GM23338 (cell line): ENCODE measurements at regions not wholly inside any gene's neighbourhood (a gene's known extent, or its start where the extent isn't known, plus 50 kb on each side); places are given as distances from the start of the nearest gene placed in this dataset.

Experiments
- ATAC-seq: fragments of 200-7000 bp; cut with Tn5 transposase; 3 replicates; pipeline ENCODE4 v1.9.1; 2020
- DNase-seq: peaks from one replicate; pipeline ENCODE4 v3.0.0-alpha.2; 2015; ENCODE audit warnings: low spot score
- H2AFZ ChIP-seq: fragments of 200-600 bp; sonication (generic); 2 replicates; pipeline ENCODE4 v1.8.0; 2016; ENCODE audit warnings: antibody characterized with exemption, mild to moderate bottlenecking, moderate library complexity
- H3F3A ChIP-seq: fragments of 200-600 bp; sonication (generic); replicated peaks from 2 replicates; pipeline ENCODE4 v1.8.0; 2017; ENCODE audit warnings: antibody characterized with exemption, mixed run types, low read depth
- H3K27ac ChIP-seq: fragments of 200-600 bp; sonication (generic); 2 replicates; pipeline ENCODE4 v1.6.1; 2016; ENCODE audit warnings: low read depth
- H3K27me3 ChIP-seq: fragments of 200-600 bp; sonication (generic); 2 replicates; pipeline ENCODE4 v1.8.0; 2016; ENCODE audit warnings: mild to moderate bottlenecking, mixed run types, moderate library complexity; ENCODE audit not compliant: insufficient read depth
- H3K36me3 ChIP-seq: fragments of 200-600 bp; sonication (generic); 2 replicates; pipeline ENCODE4 v1.8.0; 2016; ENCODE audit warnings: mild to moderate bottlenecking; ENCODE audit not compliant: insufficient read depth
- H3K4me1 ChIP-seq: fragments of 200-600 bp; sonication (generic); 2 replicates; pipeline ENCODE4 v1.8.0; 2016; ENCODE audit warnings: mild to moderate bottlenecking, moderate library complexity; ENCODE audit not compliant: insufficient read depth
- H3K4me2 ChIP-seq: fragments of 200-600 bp; sonication (generic); 2 replicates; pipeline ENCODE4 v1.7.1; 2017; ENCODE audit warnings: mixed run types
- H3K4me3 ChIP-seq: fragments of 200-600 bp; sonication (generic); 2 replicates; pipeline ENCODE4 v1.6.1; 2016; ENCODE audit warnings: mixed run types
- H3K79me2 ChIP-seq: fragments of 200-600 bp; sonication (generic); replicated peaks from 2 replicates; pipeline ENCODE4 v1.8.0; 2017; ENCODE audit warnings: mild to moderate bottlenecking; ENCODE audit not compliant: insufficient read depth
- H3K9me2 ChIP-seq: fragments of 200-600 bp; sonication (generic); 2 replicates; pipeline ENCODE4 v1.8.0; 2017; ENCODE audit not compliant: insufficient read depth
- H4K20me1 ChIP-seq: fragments of 200-600 bp; sonication (generic); replicated peaks from 2 replicates; pipeline ENCODE4 v1.8.0; 2017; ENCODE audit warnings: mild to moderate bottlenecking; ENCODE audit not compliant: insufficient read depth
- H3K27ac Mint-ChIP-seq: 2 replicates; pipeline ENCODE4 v1.8.0; 2020; ENCODE audit warnings: inconsistent platforms, mild to moderate bottlenecking, moderate library complexity, mixed read lengths
- H3K27me3 Mint-ChIP-seq: 3 replicates; pipeline ENCODE4 v1.8.0; 2022; ENCODE audit warnings: low read depth, mild to moderate bottlenecking, moderate library complexity, mixed read lengths, inconsistent platforms; ENCODE audit not compliant: insufficient read depth, poor library complexity
- H3K36me3 Mint-ChIP-seq: 3 replicates; pipeline ENCODE4 v1.8.0; 2021; ENCODE audit warnings: low read depth, mild to moderate bottlenecking, inconsistent platforms, moderate library complexity, mixed read lengths
- H3K4me1 Mint-ChIP-seq: 3 replicates; pipeline ENCODE4 v1.8.0; 2020; ENCODE audit warnings: mild to moderate bottlenecking, inconsistent platforms, mixed read lengths
- H3K4me3 Mint-ChIP-seq: 3 replicates; pipeline ENCODE4 v1.8.0; 2021; ENCODE audit warnings: moderate library complexity, mild to moderate bottlenecking, inconsistent platforms, mixed read lengths
- H3K9me3 Mint-ChIP-seq: 3 replicates; pipeline ENCODE4 v1.8.0; 2020; ENCODE audit warnings: moderate library complexity, mild to moderate bottlenecking, inconsistent platforms, mixed read lengths
- CREB1 ChIP-seq: fragments of 250-450 bp; sonication (Bioruptor Pico); IDR thresholded peaks from 2 replicates; pipeline ENCODE4 v1.5.0; 2020; ENCODE audit warnings: low read depth, mild to moderate bottlenecking, moderate library complexity
- EZH2 ChIP-seq: fragments of 200-600 bp; sonication (generic); IDR thresholded peaks from one replicate; pipeline ENCODE4 v1.8.0; 2017; ENCODE audit warnings: antibody characterized with exemption, mild to moderate bottlenecking, low read depth; ENCODE audit not compliant: unreplicated experiment
- EZH2phosphoT487 ChIP-seq: fragments of 200-600 bp; sonication (generic); IDR thresholded peaks from one replicate; pipeline ENCODE4 v1.8.1; 2018; ENCODE audit warnings: antibody characterized with exemption; ENCODE audit not compliant: unreplicated experiment
- JUNB ChIP-seq: IDR thresholded peaks from one replicate; pipeline ENCODE4 v1.6.1; 2016; ENCODE audit warnings: antibody characterized with exemption; ENCODE audit not compliant: unreplicated experiment
- NANOG ChIP-seq: IDR thresholded peaks from 2 replicates; pipeline ENCODE4 v1.6.1; 2016; ENCODE audit warnings: antibody characterized with exemption, borderline replicate concordance
- POLR2AphosphoS5 ChIP-seq: IDR thresholded peaks from 2 replicates; pipeline ENCODE4 v1.6.1; 2016; ENCODE audit warnings: antibody characterized with exemption, low read depth
- STAT1 ChIP-seq: IDR thresholded peaks from one replicate; pipeline ENCODE4 v1.6.1; 2016; ENCODE audit warnings: antibody characterized with exemption; ENCODE audit not compliant: unreplicated experiment
- ZNF114 ChIP-seq: fragments of 250-450 bp; sonication (Bioruptor Pico); IDR thresholded peaks from 2 replicates; pipeline ENCODE4 v1.5.0; 2020; ENCODE audit warnings: mild to moderate bottlenecking, moderate library complexity
- ZNF331 ChIP-seq: fragments of 250-450 bp; sonication (Bioruptor Pico); IDR thresholded peaks from 2 replicates; pipeline ENCODE4 v1.5.0; 2020; ENCODE audit warnings: low read depth, mild to moderate bottlenecking, moderate library complexity
- TF ChIP-seq, protein P1 (sequence below), 2 experiments: fragments of 200-600 bp in 1 of 2; sonication (generic) in 1 of 2; conservative IDR thresholded peaks; 2 replicates each; pipeline versions ENCODE4 v1.5.1 to v1.6.1; 2016 to 2017; ENCODE audit warnings: antibody characterized with exemption in 2 of 2, low read depth in 2 of 2, mild to moderate bottlenecking in 2 of 2, moderate library complexity in 1 of 2
- TF ChIP-seq, protein P2 (sequence below): fragments of 250-450 bp; sonication (Bioruptor Pico); IDR thresholded peaks from 2 replicates; pipeline ENCODE4 v1.5.0; 2020; ENCODE audit warnings: mild to moderate bottlenecking, moderate library complexity
- TF ChIP-seq, protein P3 (sequence below): IDR thresholded peaks from 2 replicates; pipeline ENCODE4 v1.6.1; 2016; ENCODE audit warnings: antibody characterized with exemption
- TF ChIP-seq, protein P4 (sequence below): IDR thresholded peaks from one replicate; pipeline ENCODE4 v1.6.1; 2018; ENCODE audit warnings: antibody characterized with exemption; ENCODE audit not compliant: unreplicated experiment

DNA sequence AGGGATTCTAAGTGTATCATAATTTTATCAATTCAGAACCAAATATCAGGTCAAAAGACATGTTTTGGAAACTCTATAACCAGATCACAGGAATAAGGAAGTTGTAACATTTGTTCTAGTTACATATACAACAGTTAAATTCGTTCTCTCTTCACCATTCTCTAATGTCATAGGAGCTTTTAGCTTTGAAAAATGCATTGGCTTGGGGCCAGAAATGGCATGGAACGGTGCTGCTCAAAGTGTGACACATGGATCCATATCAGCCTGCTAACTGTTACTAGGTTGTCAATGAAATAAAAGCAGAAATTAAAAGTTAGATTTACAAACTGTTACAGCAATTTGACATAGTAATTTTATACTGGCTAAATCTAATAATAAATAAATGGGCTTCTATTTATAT lies 120.3 kb downstream of the LCA5 start:
- Histone ChIP-seq H3F3A (no peaks in the 10 kb centered on the region), H3K27ac (no peak overlapping the region), H3K4me1 (peaks cover 23% of the 10 kb centered on the region), H3K27me3 (no peaks in the 10 kb centered on the region), H4K20me1 (no peaks in the 10 kb centered on the region), H3K36me3 (no peaks in the 10 kb centered on the region), H3K9me2 (no peaks in the 10 kb centered on the region; the same call in 1 of the 2 replicates), H2AFZ (no peak overlapping the region), H3K79me2 (no peaks in the 10 kb centered on the region), H3K4me2 (no peak overlapping the region), H3K4me3 (no peak overlapping the region)
- H3K9me3 Mint-ChIP-seq, result no peaks in the 10 kb centered on the region
- ATAC-seq (no peak), DNase-seq (no peak)
- no peak for TF ChIP-seq EZH2phosphoT487
- TF ChIP-seq CREB1 (CRISPR knock-in tag), result no peak
- TF ChIP-seq POLR2AphosphoS5, result no peak
- TF ChIP-seq, protein P1, sequence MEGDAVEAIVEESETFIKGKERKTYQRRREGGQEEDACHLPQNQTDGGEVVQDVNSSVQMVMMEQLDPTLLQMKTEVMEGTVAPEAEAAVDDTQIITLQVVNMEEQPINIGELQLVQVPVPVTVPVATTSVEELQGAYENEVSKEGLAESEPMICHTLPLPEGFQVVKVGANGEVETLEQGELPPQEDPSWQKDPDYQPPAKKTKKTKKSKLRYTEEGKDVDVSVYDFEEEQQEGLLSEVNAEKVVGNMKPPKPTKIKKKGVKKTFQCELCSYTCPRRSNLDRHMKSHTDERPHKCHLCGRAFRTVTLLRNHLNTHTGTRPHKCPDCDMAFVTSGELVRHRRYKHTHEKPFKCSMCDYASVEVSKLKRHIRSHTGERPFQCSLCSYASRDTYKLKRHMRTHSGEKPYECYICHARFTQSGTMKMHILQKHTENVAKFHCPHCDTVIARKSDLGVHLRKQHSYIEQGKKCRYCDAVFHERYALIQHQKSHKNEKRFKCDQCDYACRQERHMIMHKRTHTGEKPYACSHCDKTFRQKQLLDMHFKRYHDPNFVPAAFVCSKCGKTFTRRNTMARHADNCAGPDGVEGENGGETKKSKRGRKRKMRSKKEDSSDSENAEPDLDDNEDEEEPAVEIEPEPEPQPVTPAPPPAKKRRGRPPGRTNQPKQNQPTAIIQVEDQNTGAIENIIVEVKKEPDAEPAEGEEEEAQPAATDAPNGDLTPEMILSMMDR (conservative IDR thresholded peaks at IDR 0.05; ENCODE audit: low read depth in 2 of 2), result no peak
- no peak for TF ChIP-seq NANOG
- TF ChIP-seq EZH2, result no peak
- TF ChIP-seq, protein P2, sequence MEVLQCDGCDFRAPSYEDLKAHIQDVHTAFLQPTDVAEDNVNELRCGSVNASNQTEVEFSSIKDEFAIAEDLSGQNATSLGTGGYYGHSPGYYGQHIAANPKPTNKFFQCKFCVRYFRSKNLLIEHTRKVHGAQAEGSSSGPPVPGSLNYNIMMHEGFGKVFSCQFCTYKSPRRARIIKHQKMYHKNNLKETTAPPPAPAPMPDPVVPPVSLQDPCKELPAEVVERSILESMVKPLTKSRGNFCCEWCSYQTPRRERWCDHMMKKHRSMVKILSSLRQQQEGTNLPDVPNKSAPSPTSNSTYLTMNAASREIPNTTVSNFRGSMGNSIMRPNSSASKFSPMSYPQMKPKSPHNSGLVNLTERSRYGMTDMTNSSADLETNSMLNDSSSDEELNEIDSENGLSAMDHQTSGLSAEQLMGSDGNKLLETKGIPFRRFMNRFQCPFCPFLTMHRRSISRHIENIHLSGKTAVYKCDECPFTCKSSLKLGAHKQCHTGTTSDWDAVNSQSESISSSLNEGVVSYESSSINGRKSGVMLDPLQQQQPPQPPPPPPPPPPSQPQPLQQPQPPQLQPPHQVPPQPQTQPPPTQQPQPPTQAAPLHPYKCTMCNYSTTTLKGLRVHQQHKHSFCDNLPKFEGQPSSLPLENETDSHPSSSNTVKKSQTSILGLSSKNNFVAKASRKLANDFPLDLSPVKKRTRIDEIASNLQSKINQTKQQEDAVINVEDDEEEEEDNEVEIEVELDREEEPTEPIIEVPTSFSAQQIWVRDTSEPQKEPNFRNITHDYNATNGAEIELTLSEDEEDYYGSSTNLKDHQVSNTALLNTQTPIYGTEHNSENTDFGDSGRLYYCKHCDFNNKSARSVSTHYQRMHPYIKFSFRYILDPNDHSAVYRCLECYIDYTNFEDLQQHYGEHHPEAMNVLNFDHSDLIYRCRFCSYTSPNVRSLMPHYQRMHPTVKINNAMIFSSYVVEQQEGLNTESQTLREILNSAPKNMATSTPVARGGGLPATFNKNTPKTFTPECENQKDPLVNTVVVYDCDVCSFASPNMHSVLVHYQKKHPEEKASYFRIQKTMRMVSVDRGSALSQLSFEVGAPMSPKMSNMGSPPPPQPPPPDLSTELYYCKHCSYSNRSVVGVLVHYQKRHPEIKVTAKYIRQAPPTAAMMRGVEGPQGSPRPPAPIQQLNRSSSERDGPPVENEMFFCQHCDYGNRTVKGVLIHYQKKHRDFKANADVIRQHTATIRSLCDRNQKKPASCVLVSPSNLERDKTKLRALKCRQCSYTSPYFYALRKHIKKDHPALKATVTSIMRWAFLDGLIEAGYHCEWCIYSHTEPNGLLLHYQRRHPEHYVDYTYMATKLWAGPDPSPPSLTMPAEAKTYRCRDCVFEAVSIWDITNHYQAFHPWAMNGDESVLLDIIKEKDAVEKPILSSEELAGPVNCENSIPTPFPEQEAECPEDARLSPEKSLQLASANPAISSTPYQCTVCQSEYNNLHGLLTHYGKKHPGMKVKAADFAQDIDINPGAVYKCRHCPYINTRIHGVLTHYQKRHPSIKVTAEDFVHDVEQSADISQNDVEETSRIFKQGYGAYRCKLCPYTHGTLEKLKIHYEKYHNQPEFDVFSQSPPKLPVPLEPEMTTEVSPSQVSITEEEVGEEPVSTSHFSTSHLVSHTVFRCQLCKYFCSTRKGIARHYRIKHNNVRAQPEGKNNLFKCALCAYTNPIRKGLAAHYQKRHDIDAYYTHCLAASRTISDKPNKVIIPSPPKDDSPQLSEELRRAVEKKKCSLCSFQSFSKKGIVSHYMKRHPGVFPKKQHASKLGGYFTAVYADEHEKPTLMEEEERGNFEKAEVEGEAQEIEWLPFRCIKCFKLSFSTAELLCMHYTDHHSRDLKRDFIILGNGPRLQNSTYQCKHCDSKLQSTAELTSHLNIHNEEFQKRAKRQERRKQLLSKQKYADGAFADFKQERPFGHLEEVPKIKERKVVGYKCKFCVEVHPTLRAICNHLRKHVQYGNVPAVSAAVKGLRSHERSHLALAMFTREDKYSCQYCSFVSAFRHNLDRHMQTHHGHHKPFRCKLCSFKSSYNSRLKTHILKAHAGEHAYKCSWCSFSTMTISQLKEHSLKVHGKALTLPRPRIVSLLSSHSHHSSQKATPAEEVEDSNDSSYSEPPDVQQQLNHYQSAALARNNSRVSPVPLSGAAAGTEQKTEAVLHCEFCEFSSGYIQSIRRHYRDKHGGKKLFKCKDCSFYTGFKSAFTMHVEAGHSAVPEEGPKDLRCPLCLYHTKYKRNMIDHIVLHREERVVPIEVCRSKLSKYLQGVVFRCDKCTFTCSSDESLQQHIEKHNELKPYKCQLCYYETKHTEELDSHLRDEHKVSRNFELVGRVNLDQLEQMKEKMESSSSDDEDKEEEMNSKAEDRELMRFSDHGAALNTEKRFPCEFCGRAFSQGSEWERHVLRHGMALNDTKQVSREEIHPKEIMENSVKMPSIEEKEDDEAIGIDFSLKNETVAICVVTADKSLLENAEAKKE, result no peak
- no peak for TF ChIP-seq ZNF114 (CRISPR knock-in tag)
- no peak for TF ChIP-seq ZNF331
- TF ChIP-seq, protein P3, sequence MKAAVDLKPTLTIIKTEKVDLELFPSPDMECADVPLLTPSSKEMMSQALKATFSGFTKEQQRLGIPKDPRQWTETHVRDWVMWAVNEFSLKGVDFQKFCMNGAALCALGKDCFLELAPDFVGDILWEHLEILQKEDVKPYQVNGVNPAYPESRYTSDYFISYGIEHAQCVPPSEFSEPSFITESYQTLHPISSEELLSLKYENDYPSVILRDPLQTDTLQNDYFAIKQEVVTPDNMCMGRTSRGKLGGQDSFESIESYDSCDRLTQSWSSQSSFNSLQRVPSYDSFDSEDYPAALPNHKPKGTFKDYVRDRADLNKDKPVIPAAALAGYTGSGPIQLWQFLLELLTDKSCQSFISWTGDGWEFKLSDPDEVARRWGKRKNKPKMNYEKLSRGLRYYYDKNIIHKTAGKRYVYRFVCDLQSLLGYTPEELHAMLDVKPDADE, result no peak
- TF ChIP-seq STAT1, result no peak
- no peak for TF ChIP-seq JUNB
- TF ChIP-seq, protein P4, sequence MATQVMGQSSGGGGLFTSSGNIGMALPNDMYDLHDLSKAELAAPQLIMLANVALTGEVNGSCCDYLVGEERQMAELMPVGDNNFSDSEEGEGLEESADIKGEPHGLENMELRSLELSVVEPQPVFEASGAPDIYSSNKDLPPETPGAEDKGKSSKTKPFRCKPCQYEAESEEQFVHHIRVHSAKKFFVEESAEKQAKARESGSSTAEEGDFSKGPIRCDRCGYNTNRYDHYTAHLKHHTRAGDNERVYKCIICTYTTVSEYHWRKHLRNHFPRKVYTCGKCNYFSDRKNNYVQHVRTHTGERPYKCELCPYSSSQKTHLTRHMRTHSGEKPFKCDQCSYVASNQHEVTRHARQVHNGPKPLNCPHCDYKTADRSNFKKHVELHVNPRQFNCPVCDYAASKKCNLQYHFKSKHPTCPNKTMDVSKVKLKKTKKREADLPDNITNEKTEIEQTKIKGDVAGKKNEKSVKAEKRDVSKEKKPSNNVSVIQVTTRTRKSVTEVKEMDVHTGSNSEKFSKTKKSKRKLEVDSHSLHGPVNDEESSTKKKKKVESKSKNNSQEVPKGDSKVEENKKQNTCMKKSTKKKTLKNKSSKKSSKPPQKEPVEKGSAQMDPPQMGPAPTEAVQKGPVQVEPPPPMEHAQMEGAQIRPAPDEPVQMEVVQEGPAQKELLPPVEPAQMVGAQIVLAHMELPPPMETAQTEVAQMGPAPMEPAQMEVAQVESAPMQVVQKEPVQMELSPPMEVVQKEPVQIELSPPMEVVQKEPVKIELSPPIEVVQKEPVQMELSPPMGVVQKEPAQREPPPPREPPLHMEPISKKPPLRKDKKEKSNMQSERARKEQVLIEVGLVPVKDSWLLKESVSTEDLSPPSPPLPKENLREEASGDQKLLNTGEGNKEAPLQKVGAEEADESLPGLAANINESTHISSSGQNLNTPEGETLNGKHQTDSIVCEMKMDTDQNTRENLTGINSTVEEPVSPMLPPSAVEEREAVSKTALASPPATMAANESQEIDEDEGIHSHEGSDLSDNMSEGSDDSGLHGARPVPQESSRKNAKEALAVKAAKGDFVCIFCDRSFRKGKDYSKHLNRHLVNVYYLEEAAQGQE, result no peak
- no peak overlapping the region for H3K4me3 Mint-ChIP-seq
- no peaks in the 10 kb centered on the region for H3K36me3 Mint-ChIP-seq
- no peaks in the 10 kb centered on the region for H3K27me3 Mint-ChIP-seq
- peaks cover 22% of the 10 kb centered on the region for H3K4me1 Mint-ChIP-seq
- H3K27ac Mint-ChIP-seq, result no peak overlapping the region
